Superior temporal gyrus (tissue), 1 donor: ENCODE measurements at regions not wholly inside any gene's neighbourhood (a gene's known extent, or its start where the extent isn't known, plus 50 kb on each side); places are given as distances from the start of the nearest gene placed in this dataset.

Experiments
- DNase-seq: peaks from one replicate; pipeline ENCODE4 v3.0.0-alpha.2; 2016; ENCODE audit errors: extremely low spot score

DNA sequence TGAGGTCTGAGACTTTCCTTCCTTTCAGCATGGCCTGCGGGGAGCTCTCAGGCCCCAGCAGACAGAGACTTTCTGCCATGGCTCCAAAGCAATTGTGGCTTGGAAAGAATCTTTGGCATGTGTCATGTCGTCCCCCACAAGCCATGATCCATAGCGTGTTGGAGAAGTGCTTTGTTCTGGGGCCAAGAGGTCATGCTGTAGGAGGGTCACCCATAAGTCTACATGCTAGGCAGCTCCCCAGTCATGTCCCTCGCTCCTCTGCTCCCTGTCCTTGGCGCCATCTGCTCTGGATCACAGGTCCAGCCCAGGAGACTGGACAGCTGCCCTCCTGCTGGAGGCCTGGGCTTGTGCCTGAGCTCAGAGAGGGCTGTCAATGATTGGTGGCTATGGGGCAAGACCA lies 78.8 kb upstream of the LCLAT1 start:
- DNase-seq: no peak

DNA sequence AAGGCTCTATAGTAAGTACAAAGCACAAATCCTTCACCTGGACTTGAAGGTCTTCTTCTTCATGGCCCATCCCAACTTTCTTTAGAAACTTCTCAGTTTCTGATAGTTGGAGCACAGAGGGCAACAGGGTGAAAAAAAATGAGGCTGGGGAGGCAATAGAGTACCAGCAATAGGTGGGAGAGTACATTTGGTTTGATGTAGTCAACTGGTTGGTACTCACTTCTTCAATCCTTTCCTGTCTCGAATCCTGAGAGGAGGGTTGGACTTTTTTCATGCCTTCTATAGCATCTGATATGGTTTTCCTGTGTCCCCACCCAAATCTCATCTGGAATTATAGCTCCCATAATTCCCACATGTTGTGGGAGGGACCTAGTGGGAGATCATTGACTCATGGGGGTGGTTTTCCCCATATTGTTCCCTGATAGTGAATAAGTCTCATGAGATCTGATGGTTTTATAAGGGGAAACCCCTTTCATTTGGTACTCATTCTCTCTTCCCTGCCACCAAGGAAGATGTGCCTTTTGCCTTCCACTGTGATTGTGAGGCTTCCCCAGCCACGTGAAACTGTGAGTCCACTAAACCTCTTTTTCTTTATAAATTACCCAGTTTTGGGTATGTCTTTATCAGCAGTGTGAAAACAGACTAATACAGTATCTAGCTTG lies 75.9 kb upstream of the LCLAT1 start:
- no peak for DNase-seq

DNA sequence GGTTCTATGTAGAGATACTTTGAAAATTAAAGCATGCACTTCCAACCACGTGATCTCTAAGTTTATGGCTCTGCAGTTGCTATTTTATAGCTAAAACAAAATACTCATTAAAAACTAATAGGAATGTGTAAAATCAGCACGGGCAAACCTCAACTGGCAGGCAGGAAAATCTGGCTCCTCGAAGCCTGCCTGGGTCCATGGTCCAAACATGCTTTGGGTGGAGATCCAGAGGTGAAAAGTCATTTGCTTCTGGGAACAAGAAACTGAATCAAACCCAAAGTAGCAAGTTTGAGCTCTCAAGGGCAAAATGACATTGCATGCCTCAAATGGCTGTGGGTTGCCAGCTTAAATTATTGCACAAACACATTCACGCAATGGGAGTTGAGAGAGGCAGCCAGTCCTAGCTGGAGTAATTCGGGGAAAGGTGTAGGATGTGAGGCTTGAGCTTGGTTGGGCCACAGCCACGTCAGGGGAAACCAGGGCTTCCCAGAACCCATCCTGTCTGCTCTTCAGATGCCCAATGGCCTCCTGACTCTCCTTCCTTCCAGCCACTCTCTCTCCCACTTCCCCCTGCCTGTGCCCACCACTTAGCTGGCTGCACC lies 75.2 kb upstream of the LCLAT1 start:
- DNase-seq: no peak

DNA sequence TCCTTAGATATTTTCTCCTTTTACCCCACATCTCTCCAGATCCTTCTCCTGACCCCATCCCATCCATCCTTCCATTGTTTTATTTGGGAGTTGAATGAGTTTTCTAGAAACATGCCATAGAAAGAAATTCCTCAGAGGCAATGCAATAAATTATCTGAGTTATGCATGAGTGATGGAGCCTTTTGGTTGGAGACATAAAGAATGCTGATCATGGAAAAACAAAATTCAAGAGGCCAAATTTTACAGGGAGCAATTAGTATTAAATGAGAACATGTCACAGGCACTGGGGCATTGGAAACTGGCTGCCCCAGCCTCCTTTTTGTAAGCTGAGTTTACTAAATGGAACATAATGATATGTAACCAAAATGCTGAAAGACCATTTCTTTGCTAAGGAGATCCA lies 74.2 kb upstream of the LCLAT1 start:
- no peak for DNase-seq

DNA sequence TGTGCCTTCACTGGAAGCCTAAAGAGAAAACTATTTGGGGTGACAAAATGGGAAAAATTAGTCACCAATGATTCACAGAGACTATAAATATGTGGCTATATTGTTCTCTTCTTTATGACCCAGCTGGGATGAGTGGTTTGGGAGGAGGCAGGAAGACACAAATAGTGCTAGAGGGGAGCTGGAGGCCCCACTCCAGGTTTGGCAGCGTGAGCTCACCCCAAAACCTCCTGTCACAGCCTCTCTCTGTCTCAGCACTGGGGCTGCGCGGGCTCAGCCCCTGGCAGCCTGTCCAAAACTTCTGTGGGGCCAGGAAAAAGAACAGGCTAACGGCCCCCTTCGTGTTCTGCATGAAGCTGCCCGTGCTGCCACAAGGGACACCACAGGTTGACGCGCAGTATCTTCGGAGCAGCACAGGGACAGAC lies 73.2 kb upstream of the LCLAT1 start:
- no peak for DNase-seq

DNA sequence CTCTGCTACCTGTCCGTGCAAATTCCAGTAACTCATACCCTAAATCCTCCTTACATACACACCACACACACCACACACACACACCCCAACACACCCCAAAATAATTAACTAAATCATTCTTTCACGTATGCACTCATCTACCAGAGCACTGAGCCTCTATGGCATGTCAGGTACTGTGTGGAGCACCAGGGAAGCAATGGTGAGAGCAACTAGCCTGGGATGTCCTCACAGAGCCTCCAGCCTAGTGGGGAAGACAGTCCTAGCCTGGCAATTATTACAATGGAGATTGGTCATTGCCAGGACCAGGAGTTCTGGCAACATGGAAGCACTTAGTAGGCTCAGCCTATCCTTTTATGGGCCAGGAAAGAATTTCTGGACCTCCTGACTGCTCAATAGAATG lies 72.7 kb upstream of the LCLAT1 start:
- no peak for DNase-seq

DNA sequence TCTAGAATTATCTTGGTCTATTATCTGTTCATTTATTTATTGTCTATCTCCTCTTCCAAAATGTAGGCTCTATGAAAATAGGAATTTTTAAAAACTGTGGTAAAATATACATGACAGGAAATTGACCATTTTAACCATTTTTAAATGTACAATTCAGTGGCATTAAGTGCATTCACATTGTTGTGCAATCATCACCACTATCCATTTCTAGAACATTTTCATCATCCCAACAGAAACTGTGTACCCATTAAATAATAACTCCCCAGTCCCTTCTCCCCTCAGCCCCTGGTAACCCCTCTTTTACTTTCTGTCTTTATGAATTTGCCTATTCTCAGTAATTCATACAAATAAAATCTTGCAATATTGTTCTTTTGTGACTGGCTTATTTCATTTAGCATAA lies 71.1 kb upstream of the LCLAT1 start:
- DNase-seq: no peak

DNA sequence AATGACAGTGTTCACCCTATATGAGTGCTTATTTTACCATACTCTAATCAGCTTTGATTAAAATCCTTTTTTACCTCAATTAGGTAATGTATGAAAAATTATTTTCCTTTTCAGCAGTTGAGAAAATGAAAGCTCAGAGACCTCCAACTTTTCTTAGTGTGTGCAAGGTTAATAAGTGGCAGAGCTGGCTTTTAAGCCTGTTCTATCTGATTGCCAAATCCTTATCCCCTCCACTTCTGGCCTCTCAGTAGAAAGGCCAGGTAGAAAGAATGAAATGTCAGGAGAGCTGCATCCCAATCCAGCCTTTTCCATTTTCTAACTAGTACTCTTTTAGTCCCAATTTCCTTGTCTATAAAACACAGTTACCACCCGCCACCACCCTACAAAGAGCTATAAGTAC lies 67.6 kb upstream of the LCLAT1 start:
- no peak for DNase-seq

DNA sequence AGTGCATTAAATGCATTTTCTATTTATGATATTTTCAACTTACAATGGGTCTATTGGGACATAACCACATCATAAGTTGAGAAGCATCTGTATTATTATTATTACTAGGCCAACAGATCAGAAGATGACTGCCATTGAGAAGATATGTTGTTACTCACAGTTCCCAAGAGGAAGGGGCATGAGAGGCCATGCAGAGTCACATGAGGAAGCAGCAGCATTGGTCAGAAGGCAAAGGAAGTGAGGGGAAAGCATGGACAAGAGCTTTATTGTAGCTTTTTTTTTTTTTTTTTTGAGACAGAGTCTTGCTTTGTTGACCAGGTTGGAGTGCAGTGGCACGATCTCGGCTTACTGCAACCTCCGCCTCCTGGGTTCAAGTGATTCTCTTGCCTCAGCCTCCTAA lies 66.2 kb upstream of the LCLAT1 start:
- DNase-seq: no peak

DNA sequence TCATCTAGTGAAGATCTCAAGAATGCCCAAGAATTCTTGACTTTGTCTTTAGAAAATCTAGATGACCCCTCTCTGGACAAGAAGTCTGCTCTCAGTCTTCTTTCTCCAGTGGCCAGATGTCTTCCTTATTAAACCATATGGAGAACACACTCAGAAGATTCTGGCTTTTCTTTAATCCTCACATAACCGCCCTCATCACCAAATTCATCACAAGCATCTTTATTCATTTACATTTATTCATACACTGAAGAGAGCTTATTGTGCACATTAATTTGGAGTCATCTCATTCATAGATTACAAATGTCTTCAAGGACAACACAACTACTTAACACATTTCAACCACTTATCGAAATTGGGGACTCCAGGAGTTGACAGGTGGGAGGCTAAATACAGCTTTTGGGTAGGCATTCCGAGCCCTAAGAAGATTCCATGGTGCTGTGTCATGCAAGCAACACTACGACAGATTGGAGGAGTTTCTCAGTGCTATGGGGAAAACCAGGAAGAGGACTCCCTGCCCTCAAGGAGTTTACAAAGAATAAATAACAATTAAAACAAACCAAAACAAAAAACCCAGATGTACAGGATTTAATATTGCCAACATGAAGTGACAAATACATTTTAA lies 64.8 kb upstream of the LCLAT1 start:
- DNase-seq: no peak

DNA sequence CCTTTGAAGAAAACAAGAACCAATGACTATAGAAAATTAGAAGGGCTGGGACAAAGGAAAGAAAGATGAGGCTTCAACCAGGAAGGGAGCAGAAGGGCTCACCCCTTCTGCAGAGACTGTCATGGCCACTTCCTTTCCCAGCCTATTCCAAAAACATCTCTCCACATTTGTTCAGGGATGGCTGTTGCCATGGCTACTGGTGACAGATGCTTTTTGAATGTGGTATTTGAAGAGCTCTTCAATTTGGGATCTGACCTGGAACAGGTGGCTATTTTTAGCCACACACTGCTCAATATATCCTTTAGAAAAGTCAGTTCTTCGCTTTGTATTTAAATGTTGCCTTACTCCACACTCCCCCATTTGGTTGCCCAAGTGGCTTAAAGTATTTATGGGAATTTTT lies 64.1 kb upstream of the LCLAT1 start:
- DNase-seq: peak; percentile 38

DNA sequence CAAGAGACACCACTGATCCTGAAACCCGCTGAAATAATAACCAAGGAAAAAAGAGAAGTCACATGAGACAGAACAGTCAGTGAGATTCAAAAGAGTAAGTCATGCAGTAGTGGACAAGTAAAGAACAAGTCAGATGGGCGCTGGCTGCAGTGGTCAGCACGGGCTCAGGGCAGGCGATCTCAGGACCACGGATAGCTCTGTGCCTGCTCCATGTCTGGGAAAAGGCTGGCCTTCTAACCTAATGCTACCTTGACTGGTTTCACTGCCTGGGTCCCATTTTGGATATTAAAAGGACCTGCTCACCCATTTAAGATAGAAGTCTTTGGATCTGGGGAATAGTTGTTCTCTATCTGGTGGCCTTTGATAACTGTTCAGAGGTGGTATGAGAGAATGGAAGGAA lies 61.7 kb upstream of the LCLAT1 start:
- DNase-seq: no peak

DNA sequence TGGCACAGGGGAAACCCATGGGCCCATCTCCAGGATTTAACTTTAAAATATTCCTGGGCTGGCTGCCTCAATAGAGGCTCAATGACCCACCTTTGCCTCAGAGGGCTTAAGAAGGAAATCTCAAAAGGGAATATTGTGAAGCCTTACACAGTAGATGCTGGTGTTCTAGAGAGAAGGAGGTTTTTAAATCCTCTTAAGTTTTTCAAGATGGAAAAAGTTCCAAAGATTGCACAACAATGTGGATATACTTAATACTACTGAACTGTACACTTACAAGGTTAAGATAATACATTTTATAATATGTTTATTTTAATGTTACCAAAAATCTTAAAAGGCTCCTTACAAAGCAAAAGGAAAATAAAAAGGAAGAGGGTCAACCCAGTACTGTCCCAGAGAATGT lies 54.9 kb upstream of the LCLAT1 start:
- no peak for DNase-seq

DNA sequence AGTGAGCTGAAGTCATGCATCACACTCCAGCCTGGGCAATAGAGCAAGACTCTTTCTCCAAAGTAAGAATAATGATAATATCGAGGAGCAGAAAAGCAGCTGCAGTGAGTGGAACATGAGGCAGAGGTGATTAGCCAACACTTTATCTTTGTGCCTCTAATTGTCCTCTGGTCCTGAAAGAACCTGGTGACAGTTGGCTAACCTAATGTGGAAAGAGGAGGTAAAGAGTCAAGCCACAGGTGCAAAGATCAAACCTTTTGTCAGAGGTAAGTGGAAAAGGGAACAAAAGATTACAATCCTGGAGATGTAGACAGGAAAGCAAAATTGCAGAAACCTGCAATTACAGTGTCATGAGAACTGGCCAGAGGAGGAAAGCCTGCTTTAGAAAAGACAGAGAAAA lies 53.5 kb upstream of the LCLAT1 start:
- no peak for DNase-seq

DNA sequence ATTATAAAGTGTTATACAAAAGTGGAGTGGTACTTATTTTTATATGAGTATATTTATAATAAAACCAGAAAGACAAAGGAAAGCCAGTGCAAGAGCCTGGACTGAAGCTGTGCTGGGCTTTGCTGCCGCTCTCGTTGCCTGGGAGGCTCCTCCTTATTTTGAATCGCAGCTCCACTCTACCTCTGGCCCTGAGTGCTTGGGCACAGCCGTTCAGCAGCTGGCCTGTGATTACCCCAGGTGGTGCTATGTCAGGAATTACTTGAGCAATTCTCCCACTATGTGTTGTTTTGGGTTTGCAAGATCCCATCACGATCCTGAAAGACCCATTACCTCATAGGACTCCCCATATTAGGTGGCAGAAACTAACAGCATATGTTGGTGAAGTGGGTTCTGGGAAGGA lies 53.0 kb upstream of the LCLAT1 start:
- no peak for DNase-seq

DNA sequence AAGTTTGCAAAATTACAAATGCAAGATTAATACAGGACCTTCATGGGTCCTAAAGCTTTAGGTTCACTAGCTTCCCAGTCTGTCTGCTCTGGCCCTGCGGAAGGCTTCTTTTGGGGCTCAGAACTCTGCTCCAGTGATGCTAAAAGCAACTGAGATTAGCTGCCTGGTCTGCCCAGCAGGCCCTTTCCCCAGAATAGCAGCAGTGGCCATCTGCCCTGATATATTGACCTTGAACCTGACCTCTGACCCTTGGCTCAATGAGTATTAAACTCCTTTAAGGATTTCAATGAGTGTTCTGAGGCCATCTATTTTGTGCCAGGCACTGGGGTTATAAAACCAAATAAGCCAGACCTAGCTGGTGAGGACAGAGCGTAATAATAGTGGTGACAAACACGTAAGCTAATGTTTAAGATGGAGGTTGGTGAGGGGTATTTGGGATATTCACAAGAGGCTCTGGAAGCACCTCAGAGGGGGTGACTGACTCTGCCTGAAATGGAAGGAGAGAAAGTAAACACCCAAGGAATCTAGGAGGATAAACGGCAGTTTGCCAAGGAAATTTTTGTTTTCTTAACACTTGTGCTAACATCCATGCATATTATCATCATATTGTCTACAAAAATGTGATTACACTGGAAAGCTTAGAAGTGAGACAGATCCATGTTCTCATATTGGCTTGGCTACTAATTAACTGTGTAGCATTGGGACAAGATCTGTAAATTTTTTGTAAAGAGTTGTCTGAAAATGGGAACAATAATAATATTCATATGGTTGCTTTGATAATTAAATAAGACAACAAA lies 50.4 kb upstream of the LCLAT1 start:
- no peak for DNase-seq
